Mucosa of descending colon (tissue), 3 donors: ENCODE measurements at regions not wholly inside any gene's neighbourhood (a gene's known extent, or its start where the extent isn't known, plus 50 kb on each side); places are given as distances from the start of the nearest gene placed in this dataset.
"Not testable (repeated sequence)": the region's sequence is repeated elsewhere in the genome, so short reads cannot be mapped to it uniquely, and the experiment has no call there.

Experiments
- ATAC-seq: fragments of 200-7000 bp; cut with Tn5 transposase; one replicate; pipeline ENCODE4 v1.9.1; 2020; ENCODE audit warnings: mild to moderate bottlenecking, moderate library complexity
- DNase-seq, 3 donors: peaks; one replicate each; pipeline ENCODE4 v3.0.0-alpha.2; 2020
- H3K36me3 ChIP-seq: fragments of 200-600 bp; one replicate; pipeline ENCODE4 v1.8.0; 2021; ENCODE audit warnings: low read depth, mild to moderate bottlenecking
- H3K4me1 ChIP-seq: fragments of 200-600 bp; one replicate; pipeline ENCODE4 v1.8.0; 2021; ENCODE audit warnings: low read depth, mild to moderate bottlenecking
- H3K4me3 ChIP-seq: fragments of 200-600 bp; one replicate; pipeline ENCODE4 v1.8.0; 2021; ENCODE audit warnings: mild to moderate bottlenecking
- H3K9me3 ChIP-seq: fragments of 200-600 bp; one replicate; pipeline ENCODE4 v1.8.0; 2021; ENCODE audit warnings: mild to moderate bottlenecking
- CTCF ChIP-seq: fragments of 200-600 bp; IDR thresholded peaks from one replicate; pipeline ENCODE4 v1.8.0; 2022; ENCODE audit warnings: antibody characterized with exemption, mild to moderate bottlenecking
- intact Hi-C, 2 donors: fragments of 100-400 bp; cut with DNase I in 1 of 2; cut with micrococcal nuclease in 1 of 2; formaldehyde crosslinking; loops; one replicate each; pipeline versions ENCODE4 v1.11.0 to v1.11.1; 2022; cut with DNase I, micrococcal nuclease
- donor health status: DM: no; HTN: no; CAD: no; lungs with moderate emphysema.
- donor health status: DM: no; HTN: no; CAD: no.
- donor health status: DM: no; HTN: yes; CAD: no.

- intact Hi-C loops = no loop called here
- no peak for DNase-seq
- no peaks in the 10 kb centered on the region for H3K36me3 ChIP-seq
- no peak for ATAC-seq
- no peaks in the 10 kb centered on the region for H3K9me3 ChIP-seq
- H3K4me1 ChIP-seq = no peaks in the 10 kb centered on the region
- TF ChIP-seq CTCF = no peak
- H3K4me3 ChIP-seq = no peak overlapping the region
These were observed 59.8 kb upstream of the COX7C start for GRCh38 chr5:86557920-86558319.

- Histone ChIP-seq H3K4me3 (no peak overlapping the region), H3K9me3 (no peaks in the 10 kb centered on the region), H3K4me1 (no peaks in the 10 kb centered on the region), H3K36me3 (no peaks in the 10 kb centered on the region)
- no peak for TF ChIP-seq CTCF
- intact Hi-C loops = no loop called here
- no peak for DNase-seq
- no peak for ATAC-seq
These were observed 52.4 kb upstream of the COX7C start for GRCh38 chr5:86565197-86565789.

GRCh38 chr5:86566030-86566429 is 51.7 kb upstream of the COX7C start:
- H3K4me1 ChIP-seq, H3K36me3 ChIP-seq, DNase-seq, intact Hi-C loops, H3K9me3 ChIP-seq, ATAC-seq, H3K4me3 ChIP-seq: not testable (repeated sequence)
